Epithelial cell of proximal tubule (primary cell): ENCODE measurements at regions not wholly inside any gene's neighbourhood (a gene's known extent, or its start where the extent isn't known, plus 50 kb on each side); places are given as distances from the start of the nearest gene placed in this dataset.

Experiments
- DNase-seq: peaks from one replicate; pipeline ENCODE4 v3.0.0-alpha.2; 2011; ENCODE audit warnings: low read depth
- H3K4me3 ChIP-seq: 2 replicates; pipeline ENCODE4 v1.5.1; 2011; ENCODE audit warnings: low read depth, mild to moderate bottlenecking, low read length
- CTCF ChIP-seq: conservative IDR thresholded peaks from 2 replicates; pipeline ENCODE4 v1.5.1; 2012; ENCODE audit warnings: low read depth, mild to moderate bottlenecking, low read length

- no peak for TF ChIP-seq CTCF
- DNase-seq = no peak
- no peak overlapping the region for H3K4me3 ChIP-seq
Measured at GRCh38 chr3:177642042-177642803, 444.9 kb upstream of the TBL1XR1 start.

DNA sequence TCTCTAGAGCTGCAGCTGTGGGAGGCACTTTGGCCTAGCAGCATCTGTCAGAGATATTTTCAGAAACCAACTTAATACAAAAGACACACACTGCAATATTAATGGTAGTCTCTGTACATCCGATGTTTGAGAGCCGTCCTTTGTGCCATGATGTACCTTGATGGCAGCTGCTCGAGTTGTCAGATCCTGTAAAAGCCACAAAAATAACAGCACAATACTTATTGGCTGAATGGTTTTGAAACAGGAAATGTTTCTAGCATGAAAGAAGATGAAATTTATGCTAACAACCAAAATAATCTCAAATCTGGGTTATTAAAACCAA is 445.5 kb upstream of the TBL1XR1 start:
- DNase-seq = no peak
- no peak overlapping the region for H3K4me3 ChIP-seq
- TF ChIP-seq CTCF = no peak

GRCh38 chr3:177646749-177647148 is 449.5 kb upstream of the TBL1XR1 start:
- no peak for TF ChIP-seq CTCF
- DNase-seq = no peak
- H3K4me3 ChIP-seq = no peak overlapping the region

GRCh38 chr3:177647341-177647740 is 450.1 kb upstream of the TBL1XR1 start:
- no peak for DNase-seq
- H3K4me3 ChIP-seq = no peak overlapping the region
- TF ChIP-seq CTCF = no peak

DNA sequence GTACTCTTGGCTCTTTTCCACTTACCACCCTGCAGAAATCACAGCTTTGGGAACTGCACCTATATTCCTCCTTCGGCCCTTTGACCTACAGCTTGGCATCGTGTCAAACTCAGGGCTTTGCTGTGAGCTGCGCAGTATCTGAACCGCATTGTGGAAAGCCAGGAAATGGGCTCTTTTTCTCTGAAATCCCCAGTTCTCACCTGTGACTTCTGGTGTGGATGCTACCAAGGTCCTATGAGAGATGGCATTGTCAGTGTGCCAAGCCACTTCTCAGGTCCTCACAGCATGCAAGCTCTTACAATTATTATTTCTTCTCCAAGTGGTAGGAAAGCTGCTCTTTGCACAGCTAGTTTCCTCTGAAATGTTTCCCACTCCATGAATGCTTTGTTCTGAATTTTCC is 450.6 kb upstream of the TBL1XR1 start:
- no peak for TF ChIP-seq CTCF
- no peak overlapping the region for H3K4me3 ChIP-seq
- DNase-seq = no peak

DNA sequence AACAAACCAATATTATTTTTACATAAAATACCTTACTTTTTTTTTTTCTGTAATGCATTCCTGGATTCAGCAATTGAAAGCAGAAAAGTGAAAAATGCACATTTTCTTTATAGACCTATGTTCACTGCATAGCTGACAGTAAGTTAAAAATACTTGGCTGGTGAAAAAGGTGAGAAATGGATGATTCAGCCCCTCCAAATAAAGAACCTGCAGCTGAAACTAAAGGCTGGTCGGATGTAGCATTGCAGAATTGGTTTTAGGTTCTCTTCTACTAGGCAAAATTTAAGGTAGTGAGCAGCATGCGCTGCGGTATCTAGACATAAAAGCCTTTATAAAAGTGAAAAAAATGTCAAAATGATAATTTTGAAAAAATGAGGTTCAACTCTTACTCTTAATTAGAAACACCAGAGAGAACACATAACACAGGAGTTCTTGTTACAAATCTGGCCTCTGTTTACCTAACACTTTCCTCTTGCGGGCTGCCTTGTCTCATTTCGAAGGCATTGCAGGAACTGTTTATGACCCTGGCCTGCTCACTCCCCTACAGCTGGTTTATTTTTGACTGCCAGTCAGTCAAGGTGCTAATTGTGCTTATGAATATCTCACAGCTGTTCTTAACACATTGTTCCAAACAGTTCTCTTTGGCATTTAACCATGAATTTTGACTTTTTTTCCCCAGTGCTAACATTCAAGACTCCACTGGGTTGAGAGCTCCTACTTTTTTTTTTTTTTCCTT is 455.4 kb upstream of the TBL1XR1 start:
- no peak for DNase-seq
- H3K4me3 ChIP-seq = no peak overlapping the region
- TF ChIP-seq CTCF = no peak

DNA sequence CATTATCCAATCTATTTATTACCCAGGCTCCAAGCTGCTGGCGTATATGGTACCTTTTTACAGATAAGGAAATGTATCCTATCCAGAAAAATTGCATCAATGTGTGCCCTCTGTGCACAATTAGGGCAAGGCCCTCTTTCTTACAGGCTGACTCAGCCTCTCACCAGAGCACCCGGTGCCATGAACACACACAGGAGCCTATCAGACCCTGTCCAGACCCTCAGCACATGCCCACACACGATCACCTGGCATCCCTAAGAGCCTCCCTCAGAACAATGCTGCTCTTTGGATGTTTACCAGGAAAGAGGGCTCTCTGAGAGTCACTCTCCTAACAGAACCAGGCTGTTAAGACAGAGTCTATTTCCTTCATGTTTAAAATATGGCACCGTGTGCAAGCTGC is 460.0 kb upstream of the TBL1XR1 start:
- no peak for DNase-seq
- TF ChIP-seq CTCF = no peak
- H3K4me3 ChIP-seq = no peak overlapping the region
